HG03354 (cell line): ENCODE measurements at regions not wholly inside any gene's neighbourhood (a gene's known extent, or its start where the extent isn't known, plus 50 kb on each side); places are given as distances from the start of the nearest gene placed in this dataset.

ENCODE experiments used
- ATAC-seq: cut with Tn5 transposase; IDR thresholded peaks from one replicate; pipeline ENCODE4 v1.9.1; 2021; ENCODE audit warnings: mild to moderate bottlenecking; ENCODE audit not compliant: unreplicated experiment, poor library complexity, severe bottlenecking

DNA sequence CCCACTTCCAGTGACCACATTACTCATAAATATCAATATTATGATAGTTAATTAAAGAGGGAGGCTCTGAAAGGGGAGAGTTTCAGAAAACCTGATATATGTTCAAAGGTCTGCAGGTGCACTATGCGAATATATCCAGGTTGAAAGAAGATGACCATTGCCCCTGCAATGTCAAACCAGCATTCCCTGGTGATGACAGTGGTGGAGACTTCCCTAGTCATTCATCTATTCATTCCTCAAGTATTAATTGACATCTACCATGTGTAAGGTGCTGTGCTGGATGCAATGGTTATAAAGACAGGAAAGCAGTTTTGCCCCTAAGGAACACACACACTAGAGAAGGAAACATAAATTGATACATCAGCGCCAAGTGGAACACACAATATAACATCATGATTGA is 588.3 kb upstream of the KCNMB2 start:
- ATAC-seq = no peak

GRCh38 chr3:177948716-177949425 is 587.4 kb upstream of the KCNMB2 start:
- no peak for ATAC-seq

DNA sequence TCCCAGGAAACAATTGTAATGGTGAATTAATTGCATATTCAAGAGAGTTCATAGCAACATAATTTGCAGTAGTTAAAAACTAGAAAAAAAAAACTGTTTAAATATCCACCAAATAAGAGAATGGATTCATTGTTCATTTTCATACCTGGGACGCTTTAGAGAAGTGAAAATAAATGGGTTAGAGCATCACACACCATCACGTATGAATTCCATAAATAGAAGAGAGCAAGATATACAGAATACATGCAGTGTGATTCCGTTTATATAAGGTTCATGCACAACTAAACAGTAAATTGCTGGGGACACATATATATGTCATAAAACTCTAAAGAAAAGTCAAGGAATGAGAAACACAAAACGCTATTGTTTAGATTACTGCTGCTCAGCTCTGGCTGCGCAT is 577.0 kb upstream of the KCNMB2 start:
- ATAC-seq = no peak

DNA sequence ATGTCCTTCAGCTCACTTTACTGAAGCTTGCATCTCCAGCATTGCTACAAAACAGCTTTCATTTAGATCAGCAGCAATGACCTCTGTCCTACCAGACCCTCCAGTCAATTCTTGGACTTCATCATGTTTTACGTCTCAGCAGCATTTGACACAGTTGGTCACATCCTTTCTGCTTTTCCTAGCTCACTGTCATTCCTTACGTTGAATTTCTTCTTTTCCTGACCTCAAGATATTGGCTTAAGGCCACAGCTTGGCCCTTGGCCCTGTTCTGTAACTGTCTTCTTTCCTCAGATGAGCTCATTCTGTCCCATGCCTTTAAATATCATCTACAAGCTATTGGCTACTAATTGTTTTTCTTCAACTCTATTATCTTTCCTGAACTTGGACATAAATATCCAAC is 576.2 kb upstream of the KCNMB2 start:
- no peak for ATAC-seq

GRCh38 chr3:177960722-177961121 is 575.5 kb upstream of the KCNMB2 start:
- ATAC-seq = no peak

DNA sequence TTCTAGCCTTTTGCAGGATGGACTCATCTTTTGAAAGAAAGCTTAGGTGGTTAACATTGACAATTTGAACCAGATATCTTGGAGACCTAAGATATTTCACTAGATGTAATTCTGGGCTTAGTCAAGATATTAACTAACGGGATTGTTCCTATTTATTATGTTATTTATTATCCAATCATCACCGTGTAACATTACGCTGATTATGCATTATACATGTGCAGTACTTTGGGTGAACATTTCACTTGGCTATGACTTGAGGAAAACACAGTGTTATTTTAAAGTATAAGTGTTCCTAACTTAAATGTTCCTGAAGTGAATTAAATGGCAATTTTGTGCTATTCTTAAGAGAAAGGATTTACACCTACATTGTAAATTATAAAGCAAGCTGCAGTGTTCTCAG is 574.5 kb upstream of the KCNMB2 start:
- ATAC-seq = no peak

DNA sequence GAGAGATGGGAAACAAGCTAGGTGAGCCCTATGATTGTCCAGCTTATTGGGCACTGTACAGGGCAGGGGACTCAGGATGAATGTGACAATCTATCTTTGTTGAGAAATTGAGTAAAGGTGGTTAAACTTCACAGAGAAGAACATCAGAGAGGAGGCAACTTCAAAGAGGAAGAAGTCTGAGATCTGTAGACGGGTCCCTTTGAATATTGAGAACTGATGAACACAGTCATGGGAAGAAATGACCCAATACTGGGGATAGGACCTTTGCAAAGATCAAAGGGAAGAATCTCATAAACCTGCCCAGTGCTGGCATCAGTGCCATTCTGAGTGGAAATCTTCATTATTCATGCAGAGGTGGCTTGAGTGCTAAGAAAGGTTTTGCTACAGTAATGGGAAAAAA is 569.7 kb upstream of the KCNMB2 start:
- no peak for ATAC-seq

DNA sequence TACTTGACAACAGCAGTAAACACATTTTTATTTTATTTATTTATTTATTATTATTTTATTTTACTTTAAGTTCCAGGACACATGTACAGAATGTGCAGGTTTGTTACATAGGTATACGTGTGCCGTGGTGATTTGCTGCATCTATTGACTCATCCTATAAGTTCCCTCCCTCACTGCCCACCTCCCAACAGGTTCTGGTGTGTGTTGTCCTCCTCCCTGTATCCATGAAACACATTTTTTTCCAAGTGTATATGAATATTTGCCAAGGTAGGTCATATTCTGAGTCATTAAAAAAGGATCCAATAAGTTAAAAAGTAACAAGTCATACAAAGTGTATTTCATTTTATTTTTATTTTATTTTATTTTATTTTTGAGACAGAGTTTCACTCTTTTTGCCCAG is 567.3 kb upstream of the KCNMB2 start:
- ATAC-seq = no peak

- no peak for ATAC-seq
These were observed 562.9 kb upstream of the KCNMB2 start for GRCh38 chr3:177973241-177973840.

- ATAC-seq = no peak
These were observed 560.0 kb upstream of the KCNMB2 start for GRCh38 chr3:177976241-177976640.

DNA sequence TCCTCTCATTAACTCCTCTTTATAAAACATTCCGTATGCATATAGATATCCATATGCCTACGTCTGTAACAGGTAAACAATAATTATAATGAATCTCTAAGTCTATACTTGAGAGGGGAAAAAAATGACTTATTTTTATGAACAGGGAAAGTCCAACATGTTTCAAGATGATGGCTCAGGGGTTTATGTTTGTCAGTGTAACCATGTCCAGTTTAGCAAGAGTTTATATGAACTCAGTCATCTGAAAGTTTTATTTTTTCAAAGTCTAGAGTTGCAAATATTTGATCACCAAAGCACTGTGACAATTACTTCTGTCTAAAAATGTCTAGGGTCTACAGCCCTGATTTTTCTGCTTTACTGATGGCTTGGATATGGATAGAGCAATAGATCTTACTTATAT is 559.4 kb upstream of the KCNMB2 start:
- ATAC-seq = no peak

- no peak for ATAC-seq
These were observed 558.7 kb upstream of the KCNMB2 start for GRCh38 chr3:177977381-177978158.

GRCh38 chr3:177978946-177979345 is 557.3 kb upstream of the KCNMB2 start:
- ATAC-seq = no peak

DNA sequence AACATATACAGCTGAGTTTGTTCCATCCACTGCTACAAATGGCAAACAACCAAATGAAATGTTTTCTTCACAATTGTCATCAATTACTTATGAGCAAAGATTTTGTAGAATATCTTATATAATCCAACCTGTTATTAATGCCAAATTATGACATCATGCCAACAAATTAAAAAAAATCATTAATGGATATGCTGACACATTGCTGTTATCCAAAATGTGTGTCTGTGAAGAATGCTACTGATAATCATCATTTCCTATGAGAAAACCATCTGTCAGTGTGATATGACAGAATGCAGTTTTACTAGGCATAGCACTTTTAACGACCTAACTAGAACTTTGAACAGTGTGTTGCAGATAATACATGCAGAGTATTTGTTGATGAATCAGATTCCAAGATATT is 556.5 kb upstream of the KCNMB2 start:
- ATAC-seq = no peak

- no peak for ATAC-seq
These were observed 554.7 kb upstream of the KCNMB2 start for GRCh38 chr3:177981576-177981975.

DNA sequence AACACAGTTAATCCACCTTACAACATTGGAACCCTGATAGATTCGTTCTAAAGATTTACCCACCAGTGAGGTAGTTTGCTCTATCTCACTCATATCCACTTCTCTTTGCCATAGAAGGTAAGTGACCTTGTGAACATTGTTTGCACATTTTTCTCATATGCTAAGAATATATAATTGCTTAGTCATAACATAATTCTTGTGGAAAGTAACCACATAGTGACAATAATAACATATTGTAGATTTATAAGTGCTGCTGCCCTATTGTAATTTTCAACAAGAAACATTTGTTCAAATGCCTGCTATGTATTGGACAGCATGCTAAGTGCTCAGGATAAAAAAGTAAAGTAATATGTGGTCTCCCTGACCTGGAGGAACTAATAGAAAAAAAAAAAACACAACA is 554.2 kb upstream of the KCNMB2 start:
- ATAC-seq = no peak

DNA sequence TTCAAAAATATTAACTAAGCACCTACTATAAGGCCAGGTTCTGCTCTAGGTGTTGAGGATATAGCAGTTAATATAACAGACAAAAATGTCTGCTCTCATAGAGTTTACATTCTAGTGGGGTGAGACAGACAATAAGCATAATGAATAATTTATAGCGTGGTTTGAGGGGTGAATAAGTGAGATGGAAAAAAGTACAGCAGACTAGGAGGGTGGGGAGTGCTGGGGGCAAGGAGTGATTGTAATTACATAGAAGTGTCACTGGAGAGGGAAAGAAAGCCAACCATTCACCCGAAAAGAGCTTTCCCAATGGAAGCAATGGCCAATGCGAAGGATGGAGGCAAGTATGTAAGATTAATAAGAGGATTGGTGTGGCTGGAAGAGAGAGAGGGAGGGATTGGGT is 552.9 kb upstream of the KCNMB2 start:
- no peak for ATAC-seq

- ATAC-seq = no peak
These were observed 543.0 kb upstream of the KCNMB2 start for GRCh38 chr3:177992993-177993970.

DNA sequence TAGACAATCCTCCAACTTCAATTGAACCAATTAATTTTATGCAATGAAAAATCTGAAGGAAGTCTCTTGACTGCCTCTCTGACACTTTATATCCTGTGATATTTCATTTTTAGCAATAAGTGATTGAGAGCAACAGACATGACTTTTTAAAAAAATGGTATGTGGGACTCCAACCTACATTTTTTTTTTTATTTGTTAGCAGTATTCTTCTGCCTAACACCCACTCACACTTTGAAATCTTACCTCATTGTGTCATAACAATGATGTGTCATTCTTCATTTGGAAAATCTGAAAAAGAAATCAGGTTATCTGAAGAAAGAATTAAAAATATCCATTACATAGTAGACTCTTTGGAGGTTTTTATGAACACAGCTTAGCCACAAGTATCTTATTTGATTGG is 541.3 kb upstream of the KCNMB2 start:
- ATAC-seq = no peak
